ENCODE measurements at regions not wholly inside any gene's neighbourhood (a gene's known extent, or its start where the extent isn't known, plus 50 kb on each side); places are given as distances from the start of the nearest gene placed in this dataset.
"Not testable (repeated sequence)": the region's sequence is repeated elsewhere in the genome, so short reads cannot be mapped to it uniquely, and the experiment has no call there.

GRCh38 chr1:242811092-242811840, 286.8 kb upstream of the PLD5 start:
- DNase-seq, result no peak

- DNase-seq, result no peak
Measured at GRCh38 chr1:242806324-242806723, 281.8 kb upstream of the PLD5 start.

GRCh38 chr1:242805360-242805759, 280.9 kb upstream of the PLD5 start:
- DNase-seq, result not testable (repeated sequence)

- DNase-seq, result no peak
Measured at GRCh38 chr1:242802973-242803372, 278.5 kb upstream of the PLD5 start.

- no peak for DNase-seq
Measured at GRCh38 chr1:242800521-242800920, 276.0 kb upstream of the PLD5 start.

- DNase-seq, result no peak
Measured at GRCh38 chr1:242797856-242798255, 273.4 kb upstream of the PLD5 start.

GRCh38 chr1:242788771-242789170, 264.3 kb upstream of the PLD5 start:
- no peak for DNase-seq

GRCh38 chr1:242787968-242788367, 263.5 kb upstream of the PLD5 start:
- no peak for DNase-seq

GRCh38 chr1:242784807-242785206, 260.3 kb upstream of the PLD5 start:
- peak; percentile 23 for DNase-seq

- DNase-seq, result no peak
Measured at GRCh38 chr1:242784084-242784483, 259.6 kb upstream of the PLD5 start.

- DNase-seq, result no peak
Measured at GRCh38 chr1:242774256-242774655, 249.8 kb upstream of the PLD5 start.

GRCh38 chr1:242770366-242770765, 245.9 kb upstream of the PLD5 start:
- DNase-seq, result peak; percentile 14

- DNase-seq, result peak; percentile 23
Measured at GRCh38 chr1:242764161-242764560, 239.7 kb upstream of the PLD5 start.

- no peak for DNase-seq
Measured at GRCh38 chr1:242761556-242761955, 237.1 kb upstream of the PLD5 start.

- DNase-seq, result no peak
Measured at GRCh38 chr1:242754926-242755325, 230.4 kb upstream of the PLD5 start.

- no peak for DNase-seq
Measured at GRCh38 chr1:242754125-242754524, 229.6 kb upstream of the PLD5 start.

GRCh38 chr1:242747233-242747632, 222.7 kb upstream of the PLD5 start:
- DNase-seq, result no peak

- no peak for DNase-seq
Measured at GRCh38 chr1:242745079-242745478, 220.6 kb upstream of the PLD5 start.

GRCh38 chr1:242743983-242744780, 219.7 kb upstream of the PLD5 start:
- DNase-seq, result no peak

- DNase-seq, result peak; percentile 3
Measured at GRCh38 chr1:242738702-242739645, 214.5 kb upstream of the PLD5 start.

- DNase-seq, result no peak
Measured at GRCh38 chr1:242736611-242737010, 212.1 kb upstream of the PLD5 start.

GRCh38 chr1:242735323-242735722, 210.8 kb upstream of the PLD5 start:
- DNase-seq, result no peak

- DNase-seq, result no peak
Measured at GRCh38 chr1:242731446-242731845, 206.9 kb upstream of the PLD5 start.
